Astrocyte (in vitro differentiated cells and primary cell): ENCODE measurements at regions not wholly inside any gene's neighbourhood (a gene's known extent, or its start where the extent isn't known, plus 50 kb on each side); places are given as distances from the start of the nearest gene placed in this dataset.

Source experiments
- EZH2 ChIP-seq: IDR thresholded peaks from 2 replicates; pipeline ENCODE4 v1.6.1; 2012; ENCODE audit warnings: mild to moderate bottlenecking, low read length, inconsistent platforms; ENCODE audit not compliant: insufficient read depth
- TF ChIP-seq, protein P1 (sequence below): IDR thresholded peaks from 2 replicates; pipeline ENCODE4 v1.5.1; 2011; ENCODE audit warnings: low read depth, mild to moderate bottlenecking, inconsistent platforms, low read length, moderate library complexity; ENCODE audit not compliant: insufficient read depth

DNA sequence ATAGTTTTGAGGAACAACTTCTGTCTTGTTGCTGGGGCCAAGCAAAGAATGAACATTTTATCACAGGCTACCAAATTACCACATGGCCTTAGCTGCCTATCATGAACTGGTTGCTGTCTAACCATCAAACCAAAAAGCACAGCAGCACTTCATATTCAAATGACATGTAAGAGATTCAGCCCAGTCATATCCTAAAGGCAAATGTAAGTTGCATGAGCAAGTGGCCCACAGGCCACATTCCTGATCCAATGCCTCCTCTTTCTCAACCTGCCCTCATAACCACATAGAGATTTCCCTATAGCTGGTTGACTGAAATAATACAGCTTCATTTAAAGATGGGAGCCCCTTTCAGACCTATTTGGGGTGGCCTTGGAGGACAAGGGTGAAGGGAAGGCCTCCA lies 572.3 kb downstream of the IRS1 start:
- TF ChIP-seq, protein P1, sequence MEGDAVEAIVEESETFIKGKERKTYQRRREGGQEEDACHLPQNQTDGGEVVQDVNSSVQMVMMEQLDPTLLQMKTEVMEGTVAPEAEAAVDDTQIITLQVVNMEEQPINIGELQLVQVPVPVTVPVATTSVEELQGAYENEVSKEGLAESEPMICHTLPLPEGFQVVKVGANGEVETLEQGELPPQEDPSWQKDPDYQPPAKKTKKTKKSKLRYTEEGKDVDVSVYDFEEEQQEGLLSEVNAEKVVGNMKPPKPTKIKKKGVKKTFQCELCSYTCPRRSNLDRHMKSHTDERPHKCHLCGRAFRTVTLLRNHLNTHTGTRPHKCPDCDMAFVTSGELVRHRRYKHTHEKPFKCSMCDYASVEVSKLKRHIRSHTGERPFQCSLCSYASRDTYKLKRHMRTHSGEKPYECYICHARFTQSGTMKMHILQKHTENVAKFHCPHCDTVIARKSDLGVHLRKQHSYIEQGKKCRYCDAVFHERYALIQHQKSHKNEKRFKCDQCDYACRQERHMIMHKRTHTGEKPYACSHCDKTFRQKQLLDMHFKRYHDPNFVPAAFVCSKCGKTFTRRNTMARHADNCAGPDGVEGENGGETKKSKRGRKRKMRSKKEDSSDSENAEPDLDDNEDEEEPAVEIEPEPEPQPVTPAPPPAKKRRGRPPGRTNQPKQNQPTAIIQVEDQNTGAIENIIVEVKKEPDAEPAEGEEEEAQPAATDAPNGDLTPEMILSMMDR, result no peak
- TF ChIP-seq EZH2, result no peak
